Iris pigment epithelial cell (primary cell): ENCODE measurements at regions not wholly inside any gene's neighbourhood (a gene's known extent, or its start where the extent isn't known, plus 50 kb on each side); places are given as distances from the start of the nearest gene placed in this dataset.
A peak's percentile ranks its signal among the peaks of the same experiment; 100 is the strongest.
"Not testable (repeated sequence)": the region's sequence is repeated elsewhere in the genome, so short reads cannot be mapped to it uniquely, and the experiment has no call there.

Experiments used
- DNase-seq: peaks from one replicate; pipeline ENCODE4 v3.0.0-alpha.2; 2011; ENCODE audit warnings: low read depth

GRCh38 chr6:166253778-166254204, 54.4 kb downstream of the PRR18 start:
- DNase-seq, result no peak

GRCh38 chr6:166253281-166253681, 54.9 kb downstream of the PRR18 start:
- DNase-seq, result no peak

- no peak for DNase-seq
Observed at GRCh38 chr6:166252601-166253000, 55.6 kb downstream of the PRR18 start.

GRCh38 chr6:166251655-166252054, 56.5 kb downstream of the PRR18 start:
- DNase-seq, result no peak

- DNase-seq, result no peak
Observed at GRCh38 chr6:166251211-166251610, 57.0 kb downstream of the PRR18 start.

- peak; percentile 48 for DNase-seq
Observed at GRCh38 chr6:166249061-166249785, 59.0 kb downstream of the PRR18 start.

- no peak for DNase-seq
Observed at GRCh38 chr6:166245148-166245547, 63.0 kb downstream of the PRR18 start.

- DNase-seq, result no peak
Observed at GRCh38 chr6:166244353-166245045, 63.7 kb downstream of the PRR18 start.

GRCh38 chr6:166242888-166243287, 65.3 kb downstream of the PRR18 start:
- DNase-seq, result no peak

- DNase-seq, result no peak
Observed at GRCh38 chr6:166241974-166242373, 66.2 kb downstream of the PRR18 start.

GRCh38 chr6:166240889-166241288, 67.3 kb downstream of the PRR18 start:
- no peak for DNase-seq

- DNase-seq, result no peak
Observed at GRCh38 chr6:166237617-166238016, 70.0 kb upstream of the TBXT start.

GRCh38 chr6:166236596-166236995, 68.9 kb upstream of the TBXT start:
- DNase-seq, result no peak

GRCh38 chr6:166235666-166236292, 68.1 kb upstream of the TBXT start:
- DNase-seq, result no peak

- not testable (repeated sequence) for DNase-seq
Observed at GRCh38 chr6:166231181-166231580, 63.5 kb upstream of the TBXT start.

- no peak for DNase-seq
Observed at GRCh38 chr6:166228839-166229528, 61.3 kb upstream of the TBXT start.

GRCh38 chr6:166228425-166228824, 60.8 kb upstream of the TBXT start:
- DNase-seq, result no peak

- DNase-seq, result peak; percentile 4
Observed at GRCh38 chr6:166223079-166223478, 55.4 kb upstream of the TBXT start.

GRCh38 chr6:166222631-166223030, 55.0 kb upstream of the TBXT start:
- no peak for DNase-seq

GRCh38 chr6:166221636-166222035, 54.0 kb upstream of the TBXT start:
- no peak for DNase-seq

GRCh38 chr6:166221040-166221439, 53.4 kb upstream of the TBXT start:
- no peak for DNase-seq
